ENCODE measurements at regions not wholly inside any gene's neighbourhood (a gene's known extent, or its start where the extent isn't known, plus 50 kb on each side); places are given as distances from the start of the nearest gene placed in this dataset.

- TF ChIP-seq, protein P1, sequence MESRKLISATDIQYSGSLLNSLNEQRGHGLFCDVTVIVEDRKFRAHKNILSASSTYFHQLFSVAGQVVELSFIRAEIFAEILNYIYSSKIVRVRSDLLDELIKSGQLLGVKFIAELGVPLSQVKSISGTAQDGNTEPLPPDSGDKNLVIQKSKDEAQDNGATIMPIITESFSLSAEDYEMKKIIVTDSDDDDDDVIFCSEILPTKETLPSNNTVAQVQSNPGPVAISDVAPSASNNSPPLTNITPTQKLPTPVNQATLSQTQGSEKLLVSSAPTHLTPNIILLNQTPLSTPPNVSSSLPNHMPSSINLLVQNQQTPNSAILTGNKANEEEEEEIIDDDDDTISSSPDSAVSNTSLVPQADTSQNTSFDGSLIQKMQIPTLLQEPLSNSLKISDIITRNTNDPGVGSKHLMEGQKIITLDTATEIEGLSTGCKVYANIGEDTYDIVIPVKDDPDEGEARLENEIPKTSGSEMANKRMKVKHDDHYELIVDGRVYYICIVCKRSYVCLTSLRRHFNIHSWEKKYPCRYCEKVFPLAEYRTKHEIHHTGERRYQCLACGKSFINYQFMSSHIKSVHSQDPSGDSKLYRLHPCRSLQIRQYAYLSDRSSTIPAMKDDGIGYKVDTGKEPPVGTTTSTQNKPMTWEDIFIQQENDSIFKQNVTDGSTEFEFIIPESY (IDR thresholded peaks at IDR 0.05; ENCODE audit: extremely low read depth, insufficient replicate concordance, low read length): no peak
Observed at GRCh38 chr19:30078381-30078910, 136.4 kb downstream of the URI1 start (continued).

GRCh38 chr19:30079200-30079599 is 137.2 kb downstream of the URI1 start:
- H3K4me1 ChIP-seq (ENCODE audit: control insufficient read depth in 1 of 2, insufficient read depth in 2 of 2, low read length in 2 of 2): no peaks in the 10 kb centered on the region
- no TSS peak for BruUV-seq (replicated peaks)
- TF ChIP-seq, protein P1 (IDR thresholded peaks at IDR 0.05; ENCODE audit: extremely low read depth, insufficient replicate concordance, low read length): no peak
- TF ChIP-seq POLR2AphosphoS5 (IDR thresholded peaks at IDR 0.05; ENCODE audit: low read depth, low read length): no peak
- TF ChIP-seq ELF1 (IDR thresholded peaks at IDR 0.05; ENCODE audit: borderline replicate concordance, low read depth): no peak
- ChIA-PET CTCF (no interaction called here), RAD21 (ENCODE audit: low non-redundant PET in 1 of 2, low total read pairs in 2 of 2, uncharacterized antibody in 2 of 2, unreplicated experiment in 2 of 2) (no interaction called here), POLR2A (no interaction called here)
- H3K4me2 ChIP-seq (ENCODE audit: low read length): no peak overlapping the region
- no peak overlapping the region for H3K4me3 ChIP-seq (replicated peaks in 1 of 2; ENCODE audit: low read depth in 1 of 2, low read length in 2 of 2)
- no peaks in the 10 kb centered on the region for H3K79me2 ChIP-seq (ENCODE audit: insufficient read depth, low read length)
- intact Hi-C loops (cut with micrococcal nuclease): no loop called here
- H3K36me3 ChIP-seq (ENCODE audit: control insufficient read depth in 1 of 2, insufficient read depth in 2 of 2, low read length in 2 of 2): no peaks in the 10 kb centered on the region
- H3K9ac ChIP-seq (ENCODE audit: low read length): no peak overlapping the region
- no peak overlapping the region for H2AFZ ChIP-seq (ENCODE audit: low read depth, low read length, poor library complexity, severe bottlenecking)
- DNase-seq (ENCODE audit: low read depth, low spot score) (no peak), ATAC-seq (no peak)
- H4K20me1 ChIP-seq (ENCODE audit: insufficient read depth): no peaks in the 10 kb centered on the region
- no peaks in the 10 kb centered on the region for H3K9me3 ChIP-seq (ENCODE audit: control insufficient read depth in 1 of 2, insufficient read depth in 1 of 2, low read depth in 1 of 2, low read length in 2 of 2)
- no peaks in the 10 kb centered on the region for H3K9me2 ChIP-seq (ENCODE audit: insufficient read depth)
- H3K27ac ChIP-seq (ENCODE audit: low read depth, low read length): no peak overlapping the region
- H3K27me3 ChIP-seq (ENCODE audit: insufficient read depth, low read length): peaks cover 30% of the 10 kb centered on the region
